ENCODE measurements at regions not wholly inside any gene's neighbourhood (a gene's known extent, or its start where the extent isn't known, plus 50 kb on each side); places are given as distances from the start of the nearest gene placed in this dataset.

DNA sequence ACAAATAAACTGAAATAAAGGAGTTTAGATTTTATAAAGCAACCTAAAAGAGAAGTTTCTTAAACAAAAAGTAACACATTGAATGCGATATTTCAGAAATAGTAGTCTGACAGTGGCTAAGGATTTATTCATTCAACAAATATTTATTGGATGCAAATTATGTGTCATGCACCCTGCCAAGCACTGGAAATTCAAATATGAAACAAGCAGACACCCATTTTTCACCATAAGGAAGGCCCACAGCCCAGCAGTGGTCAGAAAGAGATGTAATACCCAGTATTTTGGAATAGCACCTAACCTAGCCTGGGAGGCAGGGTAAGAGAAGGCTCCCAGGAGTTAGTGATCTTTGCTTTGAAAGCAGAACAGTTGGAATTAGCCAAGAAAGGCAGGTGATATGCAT is 855.1 kb upstream of the TENM3 start:
- TF ChIP-seq CTCF (conservative IDR thresholded peaks at IDR 0.05; ENCODE audit: low read depth, low read length): no peak
- no peak for TF ChIP-seq EZH2 (IDR thresholded peaks at IDR 0.05; ENCODE audit: borderline replicate concordance, low read depth, low read length, poor library complexity, severe bottlenecking)
